ENCODE measurements at regions not wholly inside any gene's neighbourhood (a gene's known extent, or its start where the extent isn't known, plus 50 kb on each side); places are given as distances from the start of the nearest gene placed in this dataset.

DNA sequence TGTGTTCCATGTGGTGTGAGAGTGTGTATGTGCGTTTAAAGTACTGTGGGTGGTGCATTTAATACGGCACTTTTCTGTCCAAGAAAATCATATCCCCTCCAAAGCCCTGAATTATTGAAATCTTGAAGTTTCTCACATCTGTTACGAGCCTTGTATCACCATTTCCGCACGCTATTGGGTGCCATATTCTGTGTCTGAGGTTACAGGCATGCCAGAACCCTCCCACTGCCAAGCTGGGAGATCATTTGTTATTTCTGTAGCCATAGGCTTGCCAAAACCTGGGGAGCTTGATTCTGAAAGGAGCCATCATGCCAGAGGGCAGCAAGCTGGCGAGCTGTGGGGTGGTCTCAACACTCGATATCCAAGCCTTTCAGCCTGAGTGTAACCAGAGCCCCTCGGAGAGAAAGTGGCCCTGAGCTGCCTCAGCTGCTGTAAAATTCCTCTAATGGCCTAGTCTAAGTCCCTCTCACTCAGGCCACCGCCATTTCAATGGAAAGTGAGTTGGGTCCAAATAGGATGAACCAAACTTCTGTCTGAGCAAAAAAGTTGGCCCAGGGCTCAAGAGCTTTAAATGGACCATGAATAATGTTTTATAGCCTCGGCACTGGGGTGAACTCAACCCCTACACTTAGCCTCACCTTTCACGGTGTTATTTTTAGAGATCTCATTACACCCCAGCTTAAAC lies 298.4 kb upstream of the DUSP10 start:
- no peak overlapping the region for H2AFZ ChIP-seq (ENCODE audit: low read depth, low read length)
- H3K4ac ChIP-seq (ENCODE audit: low read depth in 1 of 2, low read length in 2 of 2) = no peak overlapping the region
- H2BK15ac ChIP-seq (ENCODE audit: low read depth, poor library complexity, severe bottlenecking) = no peak overlapping the region
- H3K4me3 ChIP-seq (ENCODE audit: insufficient read depth in 1 of 2, low read depth in 1 of 2, low read length in 2 of 2) = no peak overlapping the region
- no peak for DNase-seq
- no peak overlapping the region for H3K4me2 ChIP-seq (ENCODE audit: low read length, poor library complexity, severe bottlenecking)
- H4K8ac ChIP-seq (ENCODE audit: low read length) = peak overlapping the region; percentile 43
- no peak overlapping the region for H2AK5ac ChIP-seq (ENCODE audit: low read length, severe bottlenecking)
- H3K9ac ChIP-seq (ENCODE audit: low read length) = no peak overlapping the region
- H3K27ac ChIP-seq (ENCODE audit: low read length, poor library complexity, severe bottlenecking) = no peak overlapping the region
- H3K4me1 ChIP-seq (ENCODE audit: control insufficient read depth, insufficient read depth, low read depth, low read length) = peaks cover 1% of the 10 kb centered on the region
- H3K36me3 ChIP-seq (ENCODE audit: control insufficient read depth in 1 of 2, insufficient read depth in 2 of 2, low read depth in 1 of 2, low read length in 2 of 2) = no peaks in the 10 kb centered on the region
- H3K18ac ChIP-seq (ENCODE audit: low read depth in 1 of 2, low read length in 2 of 2) = peak overlapping the region in 1 of 2 experiments; percentile 26
- no peak overlapping the region for H3K23ac ChIP-seq (ENCODE audit: low read length in 2 of 2)
- no peak overlapping the region for H2BK120ac ChIP-seq (ENCODE audit: low read depth, low read length)
- H2BK5ac ChIP-seq (ENCODE audit: low read depth, low read length, poor library complexity, severe bottlenecking) = no peak overlapping the region
- H3K9me3 ChIP-seq (ENCODE audit: control insufficient read depth, low read length) = no peaks in the 10 kb centered on the region
- H4K91ac ChIP-seq (ENCODE audit: low read length) = no peak overlapping the region
- peak overlapping the region; percentile 0 to 12 for H2BK12ac ChIP-seq (ENCODE audit: low read length in 2 of 2)
- no peaks in the 10 kb centered on the region for H3K27me3 ChIP-seq (ENCODE audit: control insufficient read depth in 1 of 2, insufficient read depth in 1 of 2, low read length in 2 of 2)
- no peaks in the 10 kb centered on the region for H3K79me1 ChIP-seq (replicated peaks; ENCODE audit: low read length, poor library complexity, severe bottlenecking)
- 98% methylated on average over 10 of the region's 11 CpGs for WGBS
- H3K14ac ChIP-seq (ENCODE audit: low read length in 2 of 2) = no peak overlapping the region

DNA sequence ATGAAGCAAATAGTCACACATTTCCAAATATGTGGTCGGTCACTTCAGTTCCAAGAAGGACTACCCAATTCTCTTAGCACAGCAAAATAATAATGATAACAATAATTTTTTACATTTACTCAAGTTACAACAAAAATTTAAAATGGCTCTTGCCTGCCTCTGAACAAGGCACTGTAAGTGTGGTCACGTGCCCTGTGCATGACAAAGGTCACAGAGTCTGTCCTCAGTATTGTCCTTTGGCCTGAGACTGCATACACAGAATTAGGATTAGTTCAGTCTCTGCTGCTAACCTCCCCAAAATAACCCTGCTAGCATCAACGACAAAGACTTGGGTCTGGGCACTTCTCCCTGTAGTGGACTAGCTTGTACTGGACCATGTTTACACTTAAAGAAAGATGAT lies 297.1 kb upstream of the DUSP10 start:
- Histone ChIP-seq H3K79me1 (replicated peaks; ENCODE audit: low read length, poor library complexity, severe bottlenecking) (no peaks in the 10 kb centered on the region), H3K9ac (ENCODE audit: low read length) (no peak overlapping the region), H2BK15ac (ENCODE audit: low read depth, poor library complexity, severe bottlenecking) (no peak overlapping the region), H3K4me3 (ENCODE audit: insufficient read depth in 1 of 2, low read depth in 1 of 2, low read length in 2 of 2) (no peak overlapping the region), H3K18ac (ENCODE audit: low read depth in 1 of 2, low read length in 2 of 2) (peak overlapping the region in 1 of 2 experiments; percentile 77), H3K36me3 (ENCODE audit: control insufficient read depth in 1 of 2, insufficient read depth in 2 of 2, low read depth in 1 of 2, low read length in 2 of 2) (no peaks in the 10 kb centered on the region), H2AK5ac (ENCODE audit: low read length, severe bottlenecking) (no peak overlapping the region), H2AFZ (ENCODE audit: low read depth, low read length) (no peak overlapping the region), H3K9me3 (ENCODE audit: control insufficient read depth, low read length) (no peaks in the 10 kb centered on the region), H3K27me3 (ENCODE audit: control insufficient read depth in 1 of 2, insufficient read depth in 1 of 2, low read length in 2 of 2) (no peaks in the 10 kb centered on the region), H3K4me2 (ENCODE audit: low read length, poor library complexity, severe bottlenecking) (no peak overlapping the region), H2BK120ac (ENCODE audit: low read depth, low read length) (no peak overlapping the region), H3K14ac (ENCODE audit: low read length in 2 of 2) (no peak overlapping the region), H2BK12ac (ENCODE audit: low read length in 2 of 2) (peak overlapping the region in 1 of 2 experiments; percentile 64), H3K23ac (ENCODE audit: low read length in 2 of 2) (no peak overlapping the region), H3K27ac (ENCODE audit: low read length, poor library complexity, severe bottlenecking) (no peak overlapping the region), H4K91ac (ENCODE audit: low read length) (no peak overlapping the region), H2BK5ac (ENCODE audit: low read depth, low read length, poor library complexity, severe bottlenecking) (no peak overlapping the region), H4K8ac (ENCODE audit: low read length) (no peak overlapping the region), H3K4me1 (ENCODE audit: control insufficient read depth, insufficient read depth, low read depth, low read length) (peaks cover 1% of the 10 kb centered on the region), H3K4ac (ENCODE audit: low read depth in 1 of 2, low read length in 2 of 2) (no peak overlapping the region)
- WGBS = 94% methylated on average over 2 of the region's 3 CpGs
- no peak for DNase-seq

DNA sequence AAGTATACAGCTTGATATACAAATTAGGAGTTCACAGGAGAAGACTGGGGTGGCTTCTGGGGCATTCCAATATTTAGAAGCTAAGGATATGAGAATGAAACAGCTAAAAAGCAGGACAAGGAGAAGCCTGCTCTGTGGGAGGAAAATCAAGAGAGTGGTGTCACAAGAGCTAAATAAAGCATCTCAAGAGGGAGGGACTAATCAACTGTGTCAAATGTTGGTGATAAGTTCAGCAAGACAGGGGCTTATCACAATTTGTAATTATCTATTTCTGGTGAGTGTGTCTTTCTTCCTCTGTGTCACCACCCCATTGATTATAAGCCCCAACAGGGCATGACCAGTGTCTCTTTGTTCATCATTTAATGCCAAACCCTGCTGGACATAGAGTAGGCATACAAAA lies 295.8 kb upstream of the DUSP10 start:
- Histone ChIP-seq H3K27me3 (ENCODE audit: control insufficient read depth in 1 of 2, insufficient read depth in 1 of 2, low read length in 2 of 2) (no peaks in the 10 kb centered on the region), H3K4me1 (ENCODE audit: control insufficient read depth, insufficient read depth, low read depth, low read length) (no peaks in the 10 kb centered on the region), H3K9me3 (ENCODE audit: control insufficient read depth, low read length) (no peaks in the 10 kb centered on the region), H3K23ac (ENCODE audit: low read length in 2 of 2) (no peak overlapping the region), H3K79me1 (replicated peaks; ENCODE audit: low read length, poor library complexity, severe bottlenecking) (no peaks in the 10 kb centered on the region), H2AFZ (ENCODE audit: low read depth, low read length) (no peak overlapping the region), H3K27ac (ENCODE audit: low read length, poor library complexity, severe bottlenecking) (no peak overlapping the region), H2BK12ac (ENCODE audit: low read length in 2 of 2) (no peak overlapping the region), H2BK120ac (ENCODE audit: low read depth, low read length) (no peak overlapping the region), H3K18ac (ENCODE audit: low read depth in 1 of 2, low read length in 2 of 2) (no peak overlapping the region), H4K91ac (ENCODE audit: low read length) (no peak overlapping the region), H2BK5ac (ENCODE audit: low read depth, low read length, poor library complexity, severe bottlenecking) (no peak overlapping the region), H3K4ac (ENCODE audit: low read depth in 1 of 2, low read length in 2 of 2) (no peak overlapping the region), H2AK5ac (ENCODE audit: low read length, severe bottlenecking) (no peak overlapping the region), H2BK15ac (ENCODE audit: low read depth, poor library complexity, severe bottlenecking) (no peak overlapping the region), H4K8ac (ENCODE audit: low read length) (no peak overlapping the region), H3K36me3 (ENCODE audit: control insufficient read depth in 1 of 2, insufficient read depth in 2 of 2, low read depth in 1 of 2, low read length in 2 of 2) (no peaks in the 10 kb centered on the region), H3K14ac (ENCODE audit: low read length in 2 of 2) (no peak overlapping the region), H3K9ac (ENCODE audit: low read length) (no peak overlapping the region), H3K4me3 (ENCODE audit: insufficient read depth in 1 of 2, low read depth in 1 of 2, low read length in 2 of 2) (no peak overlapping the region), H3K4me2 (ENCODE audit: low read length, poor library complexity, severe bottlenecking) (no peak overlapping the region)
- DNase-seq = no peak

DNA sequence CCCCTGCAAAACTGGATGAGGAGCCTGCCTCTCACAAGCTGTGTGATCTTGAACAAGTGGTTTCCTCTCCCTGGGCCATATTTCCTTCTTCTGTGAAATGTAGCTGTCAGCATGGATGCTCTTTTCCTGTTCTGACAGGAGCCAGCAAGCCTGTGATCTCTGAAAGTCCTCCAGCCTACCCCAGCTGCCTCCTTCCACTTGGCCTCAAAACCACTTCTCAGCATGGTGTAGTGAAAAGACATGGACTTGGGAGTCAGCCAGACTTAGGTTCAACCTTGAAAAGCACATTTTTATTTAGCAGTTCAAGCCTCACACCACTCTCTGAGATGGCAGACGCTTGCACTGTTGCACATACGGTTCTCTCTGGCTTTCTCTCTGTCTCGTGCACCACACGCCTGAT lies 292.9 kb upstream of the DUSP10 start:
- H2BK120ac ChIP-seq (ENCODE audit: low read depth, low read length) = no peak overlapping the region
- H2AK5ac ChIP-seq (ENCODE audit: low read length, severe bottlenecking) = no peak overlapping the region
- no peak overlapping the region for H2BK5ac ChIP-seq (ENCODE audit: low read depth, low read length, poor library complexity, severe bottlenecking)
- no peaks in the 10 kb centered on the region for H3K4me1 ChIP-seq (ENCODE audit: control insufficient read depth, insufficient read depth, low read depth, low read length)
- DNase-seq = no peak
- no peak overlapping the region for H3K23ac ChIP-seq (ENCODE audit: low read length in 2 of 2)
- H2BK12ac ChIP-seq (ENCODE audit: low read length in 2 of 2) = peak overlapping the region in 1 of 2 experiments; percentile 52
- H3K4ac ChIP-seq (ENCODE audit: low read depth in 1 of 2, low read length in 2 of 2) = no peak overlapping the region
- no peak overlapping the region for H3K27ac ChIP-seq (ENCODE audit: low read length, poor library complexity, severe bottlenecking)
- peaks cover 0 to 6% of the 10 kb centered on the region in 2 experiments for H3K36me3 ChIP-seq (ENCODE audit: control insufficient read depth in 1 of 2, insufficient read depth in 2 of 2, low read depth in 1 of 2, low read length in 2 of 2)
- no peak overlapping the region for H2BK15ac ChIP-seq (ENCODE audit: low read depth, poor library complexity, severe bottlenecking)
- H3K14ac ChIP-seq (ENCODE audit: low read length in 2 of 2) = peak overlapping the region in 1 of 2 experiments; percentile 48
- H3K9me3 ChIP-seq (ENCODE audit: control insufficient read depth, low read length) = no peaks in the 10 kb centered on the region
- no peak overlapping the region for H3K4me3 ChIP-seq (ENCODE audit: insufficient read depth in 1 of 2, low read depth in 1 of 2, low read length in 2 of 2)
- no peak overlapping the region for H4K8ac ChIP-seq (ENCODE audit: low read length)
- no peak overlapping the region for H3K9ac ChIP-seq (ENCODE audit: low read length)
- no peaks in the 10 kb centered on the region for H3K79me1 ChIP-seq (replicated peaks; ENCODE audit: low read length, poor library complexity, severe bottlenecking)
- no peak overlapping the region for H2AFZ ChIP-seq (ENCODE audit: low read depth, low read length)
- peak overlapping the region in 1 of 2 experiments; percentile 52 for H3K18ac ChIP-seq (ENCODE audit: low read depth in 1 of 2, low read length in 2 of 2)
- H3K4me2 ChIP-seq (ENCODE audit: low read length, poor library complexity, severe bottlenecking) = no peak overlapping the region
- H4K91ac ChIP-seq (ENCODE audit: low read length) = no peak overlapping the region
- H3K27me3 ChIP-seq (ENCODE audit: control insufficient read depth in 1 of 2, insufficient read depth in 1 of 2, low read length in 2 of 2) = no peaks in the 10 kb centered on the region
- WGBS = 92% methylated on average over 2 of the region's 4 CpGs

Measured in mesenchymal stem cell (in vitro differentiated cells and primary cell).